Small intestine (tissue), 7 donors: ENCODE measurements at regions not wholly inside any gene's neighbourhood (a gene's known extent, or its start where the extent isn't known, plus 50 kb on each side); places are given as distances from the start of the nearest gene placed in this dataset.

Source experiments
- DNase-seq, 2 donors: peaks; one replicate each; pipeline versions ENCODE4 v3.0.0 to v3.0.0-alpha.2; 2013
- FAIRE-seq: peaks from 2 replicates; lab custom pipeline; 2012; peaks lifted over from hg19 to GRCh38; lab: Jason Lieb, UNC
- H3K27ac ChIP-seq, 3 donors: one replicate each; pipeline ENCODE4 v1.5.1; 2013; ENCODE audit warnings: low read length in 2 of 3, mild to moderate bottlenecking in 2 of 3, control low read depth in 1 of 3, inconsistent platforms in 1 of 3, low read depth in 1 of 3, moderate library complexity in 1 of 3
- H3K27me3 ChIP-seq, 3 donors: one replicate each; pipeline ENCODE4 v1.6.1; 2013; ENCODE audit warnings: low read length in 3 of 3, inconsistent platforms in 1 of 3; ENCODE audit not compliant: control insufficient read depth in 3 of 3, insufficient read depth in 3 of 3
- H3K36me3 ChIP-seq, 3 donors: one replicate each; pipeline ENCODE4 v1.6.1; 2013; ENCODE audit warnings: low read length in 3 of 3, inconsistent platforms in 1 of 3, low read depth in 1 of 3, mild to moderate bottlenecking in 1 of 3, moderate library complexity in 1 of 3; ENCODE audit not compliant: control insufficient read depth in 3 of 3, insufficient read depth in 2 of 3
- H3K4me1 ChIP-seq, 3 donors: one replicate each; pipeline ENCODE4 v1.6.1; 2013; ENCODE audit warnings: low read length in 2 of 3, inconsistent platforms in 1 of 3, low read depth in 1 of 3, mild to moderate bottlenecking in 1 of 3, moderate library complexity in 1 of 3; ENCODE audit not compliant: control insufficient read depth in 3 of 3, insufficient read depth in 2 of 3
- H3K4me3 ChIP-seq, 3 donors: one replicate each; pipeline ENCODE4 v1.5.1; 2013; ENCODE audit warnings: low read length in 3 of 3, control low read depth in 1 of 3, inconsistent platforms in 1 of 3, low read depth in 1 of 3, mild to moderate bottlenecking in 1 of 3, moderate library complexity in 1 of 3
- H3K9me3 ChIP-seq, 2 donors: one replicate each; pipeline ENCODE4 v1.6.1; 2013; ENCODE audit warnings: low read depth in 1 of 2, low read length in 1 of 2; ENCODE audit not compliant: control insufficient read depth in 2 of 2, insufficient read depth in 1 of 2
- WGBS, 3 donors: extraction: QIAGEN DNeasy Blood & Tissue Kit; methylation state at CpG; one replicate each; pipeline ENCODE4 v1.1.7; 2013; 5-methylcytosine and 5-hydroxymethylcytosine counted together
- donor health status: healthy with polysubstance abuse.
- donor health status: control.
- donor health status: control.
- donor health status: Bipolar disorder and iron deficiency.
- donor health status: healthy.

DNA sequence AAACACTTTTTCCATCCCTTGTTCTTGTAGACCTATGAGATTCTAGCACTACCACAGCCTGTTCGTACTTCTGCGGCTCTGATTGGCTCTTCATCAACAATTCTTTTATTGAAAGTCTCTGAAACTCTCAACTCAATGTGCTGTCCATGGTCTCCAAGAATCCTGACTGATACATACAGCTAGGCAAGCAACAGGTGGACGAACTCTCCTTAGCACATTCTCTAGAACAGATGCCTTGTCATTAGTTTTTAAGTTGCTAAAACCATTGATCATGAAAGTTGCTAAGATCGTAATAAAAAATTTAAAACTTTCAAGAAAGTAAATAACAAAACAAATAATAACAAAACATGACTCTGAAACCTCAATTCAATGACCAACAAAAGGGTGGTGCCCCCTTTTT, 210.5 kb downstream of the EPHA4 start:
- no peak overlapping the region for H3K4me3 ChIP-seq
- H3K36me3 ChIP-seq, result no peaks in the 10 kb centered on the region
- no peak overlapping the region for H3K27ac ChIP-seq
- H3K27me3 ChIP-seq, result no peaks in the 10 kb centered on the region
- FAIRE-seq (no peak), DNase-seq (no peak)
- H3K9me3 ChIP-seq, result no peaks in the 10 kb centered on the region
- 85 to 93% (median 87%) methylated on average over 4 of the region's 4 CpGs for WGBS, 3 donors
- no peaks in the 10 kb centered on the region for H3K4me1 ChIP-seq

DNA sequence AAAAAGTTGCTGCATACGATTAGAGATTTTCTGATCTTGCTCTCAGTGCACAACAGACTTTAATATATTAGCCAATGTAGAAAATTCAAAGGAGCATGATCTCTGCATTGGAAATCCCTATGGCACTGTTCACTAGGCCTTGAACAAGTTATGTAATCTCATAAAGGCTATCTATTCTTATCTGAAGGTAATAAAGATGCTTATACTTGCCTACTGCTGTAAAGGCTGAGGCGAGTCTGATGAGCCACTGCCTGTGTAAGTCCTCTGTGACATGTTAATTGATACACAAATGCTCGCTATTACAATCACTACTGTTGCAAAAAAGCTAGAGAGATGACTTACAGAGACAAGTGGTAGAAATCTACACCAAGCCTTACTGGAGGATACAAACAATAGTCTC, 207.4 kb downstream of the EPHA4 start:
- no peaks in the 10 kb centered on the region for H3K4me1 ChIP-seq
- no peaks in the 10 kb centered on the region for H3K9me3 ChIP-seq
- no peak overlapping the region for H3K4me3 ChIP-seq
- 50 to 60% (median 50%) methylated on average over 3 of the region's 3 CpGs for WGBS, 3 donors
- FAIRE-seq, result no peak
- DNase-seq, result no peak
- H3K27ac ChIP-seq, result no peak overlapping the region
- no peaks in the 10 kb centered on the region for H3K36me3 ChIP-seq
- no peaks in the 10 kb centered on the region for H3K27me3 ChIP-seq
